ENCODE measurements at regions not wholly inside any gene's neighbourhood (a gene's known extent, or its start where the extent isn't known, plus 50 kb on each side); places are given as distances from the start of the nearest gene placed in this dataset.

DNA sequence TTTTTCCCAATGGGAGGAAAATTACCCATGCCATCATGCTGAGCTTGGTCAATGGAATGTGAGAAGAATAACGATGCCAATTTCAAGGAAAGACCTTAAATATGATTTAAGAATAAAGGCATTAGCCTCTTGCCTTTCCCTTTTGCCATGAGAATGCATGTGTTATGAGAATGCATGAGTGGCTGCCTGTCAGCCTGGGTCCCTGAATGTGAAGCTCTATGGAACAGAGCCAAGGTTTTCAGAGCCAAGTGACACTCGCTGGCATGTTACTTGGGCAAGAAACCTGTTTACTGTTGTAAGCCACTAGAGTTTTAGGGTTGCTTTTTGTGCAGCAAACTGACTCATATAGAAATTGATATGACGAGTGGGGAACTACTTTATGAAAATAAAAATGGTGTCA, 75.7 kb downstream of the JRKL start:
- Histone ChIP-seq H3K27ac (no peak overlapping the region), H2AFZ (no peak overlapping the region; the same call in 1 of the 2 replicates), H3K36me3 (ENCODE audit: low read depth) (no peaks in the 10 kb centered on the region), H4K20me1 (ENCODE audit: insufficient read depth) (no peaks in the 10 kb centered on the region), H3K4me3 (no peak overlapping the region), H3K9me3 (ENCODE audit: insufficient read depth, low read depth) (no peaks in the 10 kb centered on the region), H3K4me1 (replicated peaks; ENCODE audit: insufficient read depth) (peaks cover 7% of the 10 kb centered on the region), H3K4me2 (no peak overlapping the region), H3F3A (ENCODE audit: insufficient read depth, low read depth) (no peaks in the 10 kb centered on the region), H3K27me3 (ENCODE audit: insufficient read depth, low read depth) (no peaks in the 10 kb centered on the region; the same call in 1 of the 2 replicates), H3K79me2 (ENCODE audit: low read depth) (no peaks in the 10 kb centered on the region), H3K9me2 (ENCODE audit: insufficient read depth) (no peaks in the 10 kb centered on the region)
- BruUV-seq (replicated peaks), result no TSS peak
- intact Hi-C loops (cut with micrococcal nuclease; ENCODE audit: unreplicated experiment), result loop anchor here (10.0 kb wide), 1 partner anchor 229 kb away; no protein-coding TSS in a partner anchor
- POLR2A ChIA-PET (ENCODE audit: unreplicated experiment), result interaction anchor here (0.6 kb wide), 1 partner anchor 614 kb away, joined by 4 read pairs; no protein-coding TSS in a partner anchor
- TF ChIP-seq, protein P1, sequence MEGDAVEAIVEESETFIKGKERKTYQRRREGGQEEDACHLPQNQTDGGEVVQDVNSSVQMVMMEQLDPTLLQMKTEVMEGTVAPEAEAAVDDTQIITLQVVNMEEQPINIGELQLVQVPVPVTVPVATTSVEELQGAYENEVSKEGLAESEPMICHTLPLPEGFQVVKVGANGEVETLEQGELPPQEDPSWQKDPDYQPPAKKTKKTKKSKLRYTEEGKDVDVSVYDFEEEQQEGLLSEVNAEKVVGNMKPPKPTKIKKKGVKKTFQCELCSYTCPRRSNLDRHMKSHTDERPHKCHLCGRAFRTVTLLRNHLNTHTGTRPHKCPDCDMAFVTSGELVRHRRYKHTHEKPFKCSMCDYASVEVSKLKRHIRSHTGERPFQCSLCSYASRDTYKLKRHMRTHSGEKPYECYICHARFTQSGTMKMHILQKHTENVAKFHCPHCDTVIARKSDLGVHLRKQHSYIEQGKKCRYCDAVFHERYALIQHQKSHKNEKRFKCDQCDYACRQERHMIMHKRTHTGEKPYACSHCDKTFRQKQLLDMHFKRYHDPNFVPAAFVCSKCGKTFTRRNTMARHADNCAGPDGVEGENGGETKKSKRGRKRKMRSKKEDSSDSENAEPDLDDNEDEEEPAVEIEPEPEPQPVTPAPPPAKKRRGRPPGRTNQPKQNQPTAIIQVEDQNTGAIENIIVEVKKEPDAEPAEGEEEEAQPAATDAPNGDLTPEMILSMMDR (conservative IDR thresholded peaks at IDR 0.05), result no peak
- TF ChIP-seq EZH2 (IDR thresholded peaks at IDR 0.05; ENCODE audit: low read depth), result no peak
- no peak for DNase-seq
- CTCF ChIA-PET, result no interaction called here

DNA sequence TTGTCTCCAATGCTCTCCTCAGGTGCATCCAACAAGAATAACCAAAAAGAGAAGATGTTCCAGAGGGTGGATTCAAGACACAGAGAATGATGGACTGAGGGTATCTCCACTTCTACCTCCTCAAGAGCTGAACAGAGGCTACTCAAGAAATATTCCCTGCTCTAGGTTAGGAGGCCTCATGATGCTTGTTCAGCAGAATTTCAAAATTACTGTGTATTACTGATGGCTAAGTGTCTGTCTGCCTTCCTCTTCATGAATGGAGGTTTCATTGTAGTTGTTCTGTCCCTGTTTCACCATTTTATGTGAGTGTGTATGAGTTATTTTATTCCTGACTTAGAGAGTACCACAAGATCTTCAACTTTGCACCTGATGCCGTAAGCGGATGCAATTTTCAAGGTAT, 76.8 kb downstream of the JRKL start:
- POLR2A ChIA-PET (ENCODE audit: unreplicated experiment), result no interaction called here
- CTCF ChIA-PET, result no interaction called here
- BruUV-seq (replicated peaks), result no TSS peak

DNA sequence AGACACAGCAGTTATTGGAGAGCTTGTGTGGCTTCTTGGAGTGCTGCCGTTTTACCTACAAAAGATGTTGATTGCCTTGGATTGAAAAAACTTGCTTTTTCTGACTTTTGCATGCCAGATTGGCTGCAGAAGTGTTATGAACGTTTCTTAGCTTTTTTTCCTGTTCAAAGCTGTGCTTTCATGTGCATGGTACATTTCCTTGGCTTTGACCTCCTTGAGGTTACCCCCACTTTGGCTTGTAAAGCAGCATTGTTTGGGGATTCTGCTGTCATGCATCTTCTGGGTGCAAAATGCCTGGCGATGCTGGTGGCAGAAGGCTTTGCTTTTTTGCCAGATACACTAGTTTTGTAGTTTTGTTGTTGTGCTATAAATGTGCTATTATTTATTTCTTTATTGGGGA, 80.0 kb downstream of the JRKL start:
- POLR2A ChIA-PET (ENCODE audit: unreplicated experiment), result no interaction called here
- H3K9me3 ChIP-seq (ENCODE audit: insufficient read depth, low read depth), result no peaks in the 10 kb centered on the region; the same call in 1 of the 2 replicates
- no TSS peak for BruUV-seq (replicated peaks)
- intact Hi-C loops (cut with micrococcal nuclease; ENCODE audit: unreplicated experiment), result loop anchor here (10.0 kb wide), 1 partner anchor 225 kb away; no protein-coding TSS in a partner anchor
- H4K20me1 ChIP-seq (ENCODE audit: insufficient read depth), result no peaks in the 10 kb centered on the region
- no peak overlapping the region for H2AFZ ChIP-seq
- 0 out of 2 replicates have a peak, but pooled peaks cover 6% of the 10 kb centered on the region for H3K4me1 ChIP-seq (replicated peaks; ENCODE audit: insufficient read depth)
- H3K79me2 ChIP-seq (ENCODE audit: low read depth), result no peaks in the 10 kb centered on the region
- H3F3A ChIP-seq (ENCODE audit: insufficient read depth, low read depth), result no peaks in the 10 kb centered on the region
- H3K9me2 ChIP-seq (ENCODE audit: insufficient read depth), result no peaks in the 10 kb centered on the region
- no peaks in the 10 kb centered on the region for H3K27me3 ChIP-seq (ENCODE audit: insufficient read depth, low read depth)
- no peak overlapping the region for H3K27ac ChIP-seq
- no peak for DNase-seq
- CTCF ChIA-PET, result no interaction called here
- no peaks in the 10 kb centered on the region for H3K36me3 ChIP-seq (ENCODE audit: low read depth)
- TF ChIP-seq, protein P1 (conservative IDR thresholded peaks at IDR 0.05), result no peak
- TF ChIP-seq EZH2 (IDR thresholded peaks at IDR 0.05; ENCODE audit: low read depth), result no peak
- H3K4me3 ChIP-seq, result no peak overlapping the region
- no peak overlapping the region for H3K4me2 ChIP-seq

More for the DNA sequence above, 76.8 kb downstream of the JRKL start:
- H3K4me2 ChIP-seq, result no peak overlapping the region
- TF ChIP-seq, protein P1 (conservative IDR thresholded peaks at IDR 0.05), result no peak
- no peak for TF ChIP-seq EZH2 (IDR thresholded peaks at IDR 0.05; ENCODE audit: low read depth)
- H3K36me3 ChIP-seq (ENCODE audit: low read depth), result no peaks in the 10 kb centered on the region
- no peak overlapping the region for H2AFZ ChIP-seq
- intact Hi-C loops (cut with micrococcal nuclease; ENCODE audit: unreplicated experiment), result loop anchor here (10.0 kb wide), 1 partner anchor 228 kb away; no protein-coding TSS in a partner anchor
- H3K79me2 ChIP-seq (ENCODE audit: low read depth), result no peaks in the 10 kb centered on the region
- no peaks in the 10 kb centered on the region for H3F3A ChIP-seq (ENCODE audit: insufficient read depth, low read depth)
- peaks cover 7% of the 10 kb centered on the region for H3K4me1 ChIP-seq (replicated peaks; ENCODE audit: insufficient read depth)
- H3K9me2 ChIP-seq (ENCODE audit: insufficient read depth), result no peaks in the 10 kb centered on the region
- no peak overlapping the region for H3K27ac ChIP-seq
- H4K20me1 ChIP-seq (ENCODE audit: insufficient read depth), result no peaks in the 10 kb centered on the region
- H3K9me3 ChIP-seq (ENCODE audit: insufficient read depth, low read depth), result no peaks in the 10 kb centered on the region
- no peaks in the 10 kb centered on the region; the same call in 1 of the 2 replicates for H3K27me3 ChIP-seq (ENCODE audit: insufficient read depth, low read depth)
- DNase-seq, result no peak
- no peak overlapping the region for H3K4me3 ChIP-seq

Measured in PC-9 (cell line).